HPDE6-E6E7 (cell line): ENCODE measurements at regions not wholly inside any gene's neighbourhood (a gene's known extent, or its start where the extent isn't known, plus 50 kb on each side); places are given as distances from the start of the nearest gene placed in this dataset.
A peak's percentile ranks its signal among the peaks of the same experiment; 100 is the strongest.
"Not testable (repeated sequence)": the region's sequence is repeated elsewhere in the genome, so short reads cannot be mapped to it uniquely, and the experiment has no call there.

Experiments used
- DNase-seq: peaks from one replicate; pipeline ENCODE4 v3.0.0; 2011; ENCODE audit warnings: missing footprints; ENCODE audit errors: extremely low spot score

DNA sequence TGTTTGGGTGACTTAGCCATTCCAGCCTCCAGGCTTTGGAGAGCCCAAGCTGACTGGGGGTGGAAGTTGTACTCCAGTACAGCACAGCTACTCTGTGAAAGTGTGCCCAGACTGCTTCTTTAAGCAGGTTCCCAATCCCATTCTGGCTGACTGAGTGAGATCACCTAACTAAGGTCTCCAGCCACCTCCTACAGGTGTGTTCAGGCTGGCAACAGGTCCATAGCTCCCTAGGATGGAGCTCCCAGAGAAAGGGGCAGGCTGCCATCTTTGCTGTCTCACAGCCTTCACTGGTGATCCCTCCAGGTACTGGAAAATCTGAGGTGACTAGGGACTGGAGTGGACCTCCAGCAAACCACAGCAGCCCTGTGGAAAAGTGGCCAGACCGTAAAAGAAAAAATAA, 445.3 kb upstream of the KCNMB2 start:
- DNase-seq: no peak

DNA sequence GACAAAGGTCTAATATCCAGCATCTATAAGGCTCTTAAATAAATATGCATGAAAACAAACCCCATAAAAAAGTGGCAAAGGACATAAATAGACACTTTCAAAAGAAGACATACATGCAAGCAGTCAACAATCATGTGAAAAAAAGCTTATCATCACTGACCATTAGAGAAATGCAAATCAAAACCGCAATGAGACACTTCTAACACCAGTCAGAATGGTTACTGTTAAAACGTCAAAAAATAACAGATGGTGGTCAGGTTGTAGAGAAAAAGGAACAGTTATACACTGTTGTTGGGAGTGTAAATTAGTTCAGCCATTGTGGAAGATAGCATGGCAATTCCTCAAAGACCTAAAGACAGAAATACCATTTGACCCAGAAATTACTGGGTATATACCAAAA, 440.7 kb upstream of the KCNMB2 start:
- no peak for DNase-seq

DNA sequence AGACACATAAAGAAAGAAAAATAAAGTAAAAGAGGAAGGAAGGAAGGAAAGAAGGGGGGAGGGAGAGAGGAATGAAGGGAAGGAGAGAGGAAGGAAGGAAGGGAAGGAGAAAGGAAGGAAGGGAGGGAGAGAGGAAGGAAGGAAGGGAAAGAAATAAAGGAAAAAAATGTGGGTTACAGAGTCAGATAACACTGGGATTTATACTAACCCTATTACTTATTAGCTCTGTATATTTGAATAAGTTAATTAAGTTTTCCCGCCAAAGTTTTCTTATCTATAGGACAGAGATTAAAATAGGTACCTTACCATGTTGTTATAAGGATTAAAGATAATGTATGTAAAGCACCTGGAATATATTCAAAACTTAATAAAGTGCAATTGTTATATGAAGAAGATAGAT, 439.3 kb upstream of the KCNMB2 start:
- no peak for DNase-seq

DNA sequence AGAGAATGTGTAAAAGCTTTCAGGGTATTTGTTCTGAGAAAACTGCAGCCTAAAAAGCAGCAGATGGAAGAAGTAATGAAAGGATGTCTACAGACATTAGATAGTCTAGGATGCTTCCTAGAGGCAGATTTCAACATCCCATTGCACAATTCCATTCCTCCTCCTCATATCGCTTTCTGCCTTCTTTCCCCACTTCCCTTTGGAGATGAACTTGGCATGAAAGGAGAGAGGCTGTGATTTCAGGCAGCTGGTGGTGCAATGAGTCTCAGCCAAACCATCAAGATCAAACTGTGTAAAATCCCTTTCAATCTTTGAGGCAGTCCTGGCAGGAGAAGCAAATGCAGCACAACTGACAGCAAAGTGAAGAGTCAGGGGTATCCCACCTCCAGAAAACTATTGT, 438.7 kb upstream of the KCNMB2 start:
- DNase-seq: no peak

DNA sequence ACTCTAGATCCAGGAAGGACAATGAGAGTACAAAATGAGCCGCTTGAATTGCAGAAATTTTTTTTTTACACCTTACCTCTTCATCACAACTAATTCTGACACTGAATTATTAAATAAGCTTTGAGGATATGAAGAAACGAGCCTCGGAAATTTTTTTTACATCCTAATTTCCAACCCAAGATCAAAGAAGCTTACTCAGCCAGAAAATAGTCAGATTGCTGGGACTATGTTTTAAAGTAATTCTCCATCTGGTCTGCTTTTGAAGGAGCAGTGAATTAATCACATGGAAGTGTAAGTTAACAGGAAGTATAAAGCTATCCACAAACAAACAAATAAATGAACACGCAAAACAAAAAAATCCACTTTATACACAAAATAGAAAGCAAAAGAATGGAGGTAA, 437.0 kb upstream of the KCNMB2 start:
- DNase-seq: no peak

DNA sequence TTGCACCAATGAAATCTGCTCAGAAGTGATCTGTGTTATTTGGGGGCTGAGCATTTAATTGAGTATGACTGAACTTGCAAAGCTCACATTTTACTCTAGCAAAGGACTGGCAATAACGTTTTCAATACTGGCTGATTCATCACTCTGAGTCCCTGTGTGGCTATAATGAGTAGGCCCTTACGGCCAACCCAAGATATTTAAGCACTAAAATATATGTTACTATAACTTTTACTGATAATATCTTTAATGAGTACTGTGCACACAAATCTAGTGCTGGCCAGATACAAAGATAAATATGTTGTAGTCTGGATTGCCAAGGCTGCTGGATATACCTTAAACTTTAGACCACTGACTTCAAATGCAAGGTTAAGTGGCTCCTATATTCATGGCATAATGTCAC, 436.4 kb upstream of the KCNMB2 start:
- DNase-seq: no peak

DNA sequence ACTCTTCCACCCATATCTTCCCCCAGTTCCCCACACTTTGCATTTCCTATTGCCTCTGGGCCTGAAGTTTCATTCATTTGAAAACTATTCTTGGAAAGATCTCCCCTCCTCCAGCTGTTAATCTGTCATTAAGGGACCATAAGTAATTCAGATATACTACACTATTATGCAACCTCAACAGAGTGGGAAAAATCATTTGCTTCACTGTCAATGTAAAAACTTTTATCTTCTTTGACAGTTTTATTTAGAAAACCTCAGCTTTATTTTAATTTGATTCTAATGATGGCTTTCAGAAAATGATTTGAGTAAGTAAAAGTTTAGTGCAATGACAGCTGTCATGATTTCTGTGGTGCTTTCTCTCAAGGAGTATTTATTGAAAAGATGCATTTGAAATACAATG, 435.3 kb upstream of the KCNMB2 start:
- no peak for DNase-seq

DNA sequence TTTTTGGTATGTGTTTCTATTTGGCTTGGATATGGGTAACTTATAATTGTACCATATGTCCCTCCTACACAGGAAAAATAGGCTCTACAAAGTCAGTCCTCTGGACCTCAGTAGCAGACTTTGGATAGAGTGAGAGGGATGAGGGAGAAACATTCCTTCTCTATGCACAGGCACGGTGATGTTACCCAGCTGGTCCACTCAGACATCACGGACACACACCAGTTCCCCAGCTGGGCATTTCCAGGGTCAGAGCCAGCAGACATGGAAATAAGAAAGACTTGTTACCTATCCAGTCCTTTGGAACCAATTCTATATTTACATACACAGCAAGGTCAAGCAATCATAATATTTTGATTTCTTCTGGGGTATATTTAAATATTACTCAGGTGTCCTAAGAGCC, 433.1 kb upstream of the KCNMB2 start:
- no peak for DNase-seq

DNA sequence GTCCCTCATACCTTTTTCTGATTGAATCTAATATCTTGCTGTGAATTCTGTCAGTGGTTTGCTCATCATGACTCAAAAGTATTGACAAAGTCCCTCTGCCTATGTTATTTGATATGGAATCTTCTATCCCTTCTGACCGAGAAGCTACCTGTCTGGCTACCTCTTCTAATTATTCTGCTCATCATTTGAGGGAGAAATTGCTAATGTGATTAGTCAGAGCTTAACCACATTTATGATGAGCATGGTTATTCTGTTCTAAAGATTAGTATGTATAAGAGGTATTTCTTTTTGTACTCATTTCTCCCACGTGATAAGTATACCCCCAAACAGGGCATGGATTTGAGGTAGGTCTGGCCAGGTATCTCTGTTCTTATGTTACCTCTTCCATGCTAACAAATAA, 428.4 kb upstream of the KCNMB2 start:
- DNase-seq: no peak

DNA sequence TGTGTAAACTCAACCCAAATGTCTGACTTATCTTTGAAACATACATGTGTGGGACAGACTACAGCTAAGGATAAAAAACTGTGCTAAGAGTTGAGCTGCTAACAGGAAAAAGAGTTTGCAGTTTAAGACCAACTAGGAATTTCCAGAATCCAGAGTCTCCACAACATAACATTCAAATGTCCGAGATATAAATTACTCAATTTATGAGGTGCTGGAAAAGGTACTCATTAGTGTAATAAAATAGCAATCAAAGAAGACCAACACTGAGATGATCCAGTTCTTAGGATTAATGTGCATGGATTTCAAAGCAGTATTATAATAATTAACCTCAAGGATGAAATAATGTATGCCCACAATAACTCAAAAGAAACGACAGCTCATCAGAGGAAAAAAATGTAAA, 426.5 kb upstream of the KCNMB2 start:
- no peak for DNase-seq

DNA sequence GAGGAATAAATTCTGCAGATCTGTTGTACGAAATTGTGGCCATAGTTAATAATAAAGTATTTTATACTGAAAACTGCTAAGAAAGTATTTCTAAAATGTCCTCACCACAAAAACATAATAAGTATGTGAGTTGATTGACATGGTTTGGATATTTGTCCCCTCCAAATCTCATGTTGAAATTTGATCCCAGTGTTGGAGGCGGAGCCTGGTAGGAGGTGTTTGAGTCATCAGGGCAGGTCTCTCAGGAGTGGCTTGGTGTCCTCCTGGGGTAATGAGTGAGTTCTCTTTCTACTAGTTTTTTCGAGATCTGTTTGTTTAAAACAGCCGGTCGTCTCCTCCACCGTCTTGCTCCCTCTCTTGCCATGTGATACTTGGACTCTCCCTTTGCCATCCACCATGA, 424.1 kb upstream of the KCNMB2 start:
- DNase-seq: no peak

DNA sequence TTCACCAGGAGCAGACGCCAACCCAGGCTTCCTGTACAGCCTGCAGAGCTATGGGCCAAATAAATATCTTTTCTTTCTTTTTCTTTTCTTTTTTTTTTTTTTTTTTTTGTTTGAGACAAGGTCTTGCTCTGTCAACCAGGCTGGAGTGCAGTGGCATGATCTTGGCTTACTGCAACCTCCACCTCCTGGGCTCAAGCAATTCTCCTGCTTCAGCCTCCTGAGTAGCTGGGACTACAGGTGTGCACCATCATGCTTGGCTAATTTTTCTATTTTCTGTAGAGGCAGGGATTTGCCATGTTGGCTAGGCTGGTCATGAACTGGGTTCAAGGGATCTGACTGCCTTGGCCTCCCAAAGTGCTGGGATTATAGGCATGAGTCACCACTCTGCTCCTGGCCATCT, 423.7 kb upstream of the KCNMB2 start:
- not testable (repeated sequence) for DNase-seq

DNA sequence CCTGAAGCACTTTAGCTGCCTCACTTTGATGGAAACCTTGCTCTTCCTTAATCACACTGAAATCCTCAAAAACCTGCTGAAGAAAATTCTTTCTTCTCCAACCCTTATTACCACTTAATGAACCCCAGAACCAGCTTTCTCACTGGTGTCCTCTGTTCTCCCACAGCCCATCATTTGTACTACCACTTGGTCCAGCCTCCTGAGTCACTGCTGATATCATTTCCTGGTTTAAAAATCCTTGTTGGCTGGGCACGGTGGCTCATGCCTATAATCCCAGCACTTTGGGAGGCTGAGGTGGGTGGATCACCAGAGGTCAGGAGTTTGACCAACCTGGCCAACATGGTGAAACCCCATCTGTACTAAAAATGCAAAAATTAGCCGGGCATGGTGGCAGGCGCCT, 418.6 kb upstream of the KCNMB2 start:
- DNase-seq: no peak

DNA sequence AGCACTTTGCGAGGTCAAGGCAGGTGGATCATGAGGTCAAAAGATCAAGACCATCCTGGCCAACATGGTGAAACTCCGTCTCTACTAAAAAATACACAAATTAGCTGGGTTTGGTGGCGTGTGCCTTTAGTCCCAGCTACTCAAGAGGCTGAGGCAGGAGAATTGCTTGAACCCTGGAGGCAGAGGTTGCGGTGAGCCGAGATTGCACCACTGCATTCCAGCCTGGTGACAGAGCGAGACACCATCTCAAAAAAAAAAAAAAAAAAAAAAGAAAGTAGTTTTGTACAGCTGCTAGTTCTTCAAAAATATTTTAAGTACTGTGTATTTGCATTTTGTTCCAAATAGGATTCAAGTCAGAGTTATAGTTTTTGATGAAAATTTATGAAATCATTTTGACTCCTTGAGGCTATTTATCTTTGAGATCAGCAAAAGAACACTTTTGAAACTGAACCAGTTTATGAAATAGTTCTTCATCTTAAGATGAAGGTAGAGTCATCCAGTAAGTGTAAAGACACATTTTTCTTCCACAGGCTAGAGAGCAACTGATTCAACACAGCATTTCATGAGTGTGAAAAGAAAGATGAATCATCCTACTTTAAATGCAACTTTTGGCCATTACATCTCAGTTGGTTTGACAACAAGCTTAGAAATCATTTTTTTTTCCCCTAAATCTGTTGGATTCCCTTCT, 416.5 kb upstream of the KCNMB2 start:
- DNase-seq: peak; percentile 9

DNA sequence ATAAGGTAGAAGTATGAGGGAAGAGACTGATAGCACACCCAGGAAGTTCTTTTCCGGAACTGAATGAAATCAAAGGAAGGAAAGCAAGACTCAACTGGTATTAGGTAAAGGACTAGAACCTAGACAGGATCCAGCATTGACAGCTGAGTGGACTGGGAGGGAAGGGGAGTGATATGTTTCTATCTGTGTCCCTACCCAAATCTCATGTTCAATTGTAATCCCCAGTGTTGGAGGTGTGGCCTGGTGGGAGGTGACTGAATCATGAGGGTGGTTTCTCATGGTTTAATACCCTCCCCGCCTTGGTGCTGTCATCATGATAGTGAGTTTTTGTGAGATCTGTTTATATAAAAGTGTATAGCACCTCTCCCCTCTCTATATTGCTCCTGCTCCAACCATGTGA, 415.9 kb upstream of the KCNMB2 start:
- DNase-seq: no peak

DNA sequence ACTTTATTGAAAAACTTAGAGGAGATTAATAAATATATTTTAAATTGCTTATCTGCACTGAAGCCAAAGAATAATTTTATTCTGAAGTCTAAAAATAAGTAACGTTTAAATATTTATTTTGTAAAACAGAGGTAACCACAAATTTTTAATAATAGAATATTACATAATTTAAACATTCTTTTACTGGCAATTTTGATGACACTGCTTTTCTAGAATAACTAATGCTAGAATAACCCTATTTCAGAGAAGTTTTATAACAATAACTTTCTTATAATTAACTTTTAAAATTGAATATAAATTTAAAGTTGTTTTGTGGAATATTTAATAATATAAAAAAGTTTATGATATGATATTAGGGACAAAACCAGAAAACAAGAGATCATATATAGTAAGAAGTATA, 409.6 kb upstream of the KCNMB2 start:
- DNase-seq: no peak

DNA sequence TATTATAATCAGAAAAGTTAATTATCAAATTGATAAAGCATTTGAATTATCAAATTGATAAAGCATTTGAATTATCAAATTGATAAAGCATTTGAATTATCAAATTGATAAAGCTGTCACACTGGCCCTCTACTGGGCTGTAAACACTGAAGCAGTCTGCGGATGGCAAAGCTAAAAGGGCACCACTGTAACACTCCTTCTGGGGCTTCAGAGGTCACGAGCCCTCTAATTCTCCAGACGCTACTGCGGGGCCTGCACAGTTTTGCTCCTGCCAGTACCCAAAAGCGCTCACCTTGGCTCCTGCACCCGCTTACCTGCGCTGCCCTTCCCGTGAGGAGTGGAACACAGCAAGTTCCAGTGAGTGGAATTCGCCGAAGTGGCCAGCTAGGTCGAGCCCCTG, 409.0 kb upstream of the KCNMB2 start:
- no peak for DNase-seq

DNA sequence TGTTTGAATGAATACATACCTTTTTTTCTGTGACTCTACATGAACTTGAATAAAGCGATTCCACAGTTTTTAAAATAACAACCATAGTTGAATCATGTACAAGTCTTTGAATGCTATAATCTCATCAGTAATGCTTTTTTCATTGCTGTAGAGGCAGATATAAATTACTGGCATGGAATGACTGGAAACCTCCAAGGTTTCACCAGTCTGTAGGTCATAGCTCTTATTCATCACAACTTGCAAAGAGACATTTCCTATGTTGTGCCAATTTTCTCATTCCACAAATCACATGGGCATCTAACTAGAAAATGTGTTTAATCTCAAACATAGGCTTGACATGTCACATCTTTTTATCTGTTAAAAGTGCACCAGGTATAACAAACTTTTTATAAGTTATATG, 407.1 kb upstream of the KCNMB2 start:
- DNase-seq: no peak

DNA sequence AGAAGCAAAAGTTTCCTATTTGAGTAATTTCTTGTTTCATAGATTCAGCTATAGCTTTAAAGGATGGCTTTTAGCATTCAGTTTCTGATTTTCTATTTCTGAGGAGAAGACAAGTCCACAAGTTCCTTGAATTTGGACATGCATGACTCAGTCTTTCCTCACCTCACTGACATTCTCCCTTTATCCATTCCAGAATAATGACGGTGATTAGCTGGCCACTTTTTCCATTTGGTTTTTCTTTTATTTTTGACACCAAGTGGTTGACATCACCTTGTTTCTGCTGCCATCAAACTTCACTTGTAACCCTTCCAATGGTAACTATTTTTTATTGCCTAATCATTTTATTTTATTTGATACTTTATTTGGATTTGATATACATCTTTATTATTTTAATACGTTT, 404.4 kb upstream of the KCNMB2 start:
- no peak for DNase-seq

DNA sequence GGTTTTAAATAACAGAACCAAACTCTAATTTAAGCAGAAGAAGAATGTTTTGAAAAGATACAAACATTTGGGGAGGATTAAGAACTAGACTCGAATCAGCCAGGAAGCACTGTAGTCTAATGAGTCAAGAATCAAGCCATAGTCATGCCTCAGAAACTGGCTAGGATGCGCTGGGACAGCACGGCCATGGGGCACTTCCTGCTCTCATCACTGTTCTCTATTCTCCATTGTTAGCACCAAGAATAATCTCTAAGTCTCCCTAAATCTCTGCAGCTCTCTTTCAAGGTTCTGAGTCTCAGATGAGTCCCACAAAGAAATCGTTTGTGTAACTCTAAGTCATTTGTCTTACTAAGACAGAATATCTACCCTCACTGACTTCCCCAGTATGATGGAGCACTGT, 399.0 kb upstream of the KCNMB2 start:
- no peak for DNase-seq

DNA sequence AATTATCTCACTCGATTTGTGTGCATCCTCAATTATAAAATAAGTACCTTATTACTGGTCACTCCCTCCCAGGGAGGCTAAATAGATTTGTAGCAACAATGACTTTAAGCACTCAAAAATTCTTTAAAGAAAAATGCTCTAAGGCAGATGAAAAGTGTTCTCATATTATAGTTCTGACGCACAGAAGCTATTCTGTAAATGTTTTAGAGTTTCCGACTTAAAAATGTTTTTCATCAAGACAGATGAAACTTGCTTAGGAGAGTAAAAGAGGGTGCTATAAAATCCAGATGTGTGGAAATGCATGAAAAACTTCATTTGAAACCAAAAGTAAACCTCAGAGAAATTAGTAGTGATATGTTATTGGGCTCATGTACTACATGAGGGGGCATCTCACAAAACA, 398.4 kb upstream of the KCNMB2 start:
- no peak for DNase-seq

DNA sequence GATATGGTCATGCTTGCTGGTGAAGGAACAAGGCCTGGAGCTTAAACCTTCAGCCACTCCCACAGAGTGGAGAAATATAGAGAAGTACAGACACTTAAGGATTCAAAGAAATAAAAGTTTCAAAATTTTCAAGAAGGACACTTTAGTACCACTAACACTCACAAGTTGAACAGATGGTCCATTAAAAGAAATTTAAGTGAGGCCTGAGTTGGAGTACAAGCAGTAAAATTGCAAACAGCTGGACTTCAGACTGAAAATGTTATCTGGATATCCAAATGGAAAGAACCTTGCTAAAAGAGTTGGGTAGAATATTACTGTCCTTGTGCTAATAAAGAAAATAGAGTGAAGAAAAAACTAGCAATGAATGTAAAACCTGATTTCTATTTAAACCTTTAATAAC, 397.1 kb upstream of the KCNMB2 start:
- DNase-seq: no peak

DNA sequence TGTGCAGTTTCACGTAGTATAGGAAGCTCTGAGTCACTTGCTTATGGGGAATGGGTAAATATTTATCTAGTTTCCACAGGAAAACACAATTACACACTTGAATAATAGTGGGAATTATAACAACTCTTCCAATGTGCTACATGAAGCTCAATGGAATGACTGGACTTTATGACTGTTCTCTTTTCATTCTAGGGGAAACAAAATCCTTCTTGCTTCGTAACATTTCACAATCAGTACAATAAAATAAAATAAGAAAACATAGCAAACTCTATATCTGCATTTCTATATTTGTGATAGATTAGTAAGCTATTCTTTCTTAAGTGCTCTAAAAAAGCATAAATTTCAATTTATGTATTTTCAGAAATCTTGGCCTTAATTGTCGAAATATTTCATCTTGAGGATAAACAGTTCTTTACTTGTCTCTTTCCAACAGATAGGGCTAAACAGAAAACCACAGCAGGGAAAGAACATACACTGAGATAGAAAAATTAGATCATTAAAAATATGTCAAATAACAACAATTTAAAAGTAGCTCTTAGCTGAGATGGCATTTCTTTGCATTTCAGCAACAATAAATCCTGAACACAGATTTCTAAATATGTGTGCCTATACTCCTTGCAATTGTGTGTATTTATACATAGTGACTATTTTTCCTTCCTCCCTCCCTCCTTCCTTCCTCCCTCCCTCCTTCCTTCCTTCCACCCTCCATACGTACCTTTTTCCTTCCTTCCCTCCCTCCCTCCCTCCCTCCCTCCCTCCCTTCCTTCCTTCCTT, 395.5 kb upstream of the KCNMB2 start:
- DNase-seq: no peak

DNA sequence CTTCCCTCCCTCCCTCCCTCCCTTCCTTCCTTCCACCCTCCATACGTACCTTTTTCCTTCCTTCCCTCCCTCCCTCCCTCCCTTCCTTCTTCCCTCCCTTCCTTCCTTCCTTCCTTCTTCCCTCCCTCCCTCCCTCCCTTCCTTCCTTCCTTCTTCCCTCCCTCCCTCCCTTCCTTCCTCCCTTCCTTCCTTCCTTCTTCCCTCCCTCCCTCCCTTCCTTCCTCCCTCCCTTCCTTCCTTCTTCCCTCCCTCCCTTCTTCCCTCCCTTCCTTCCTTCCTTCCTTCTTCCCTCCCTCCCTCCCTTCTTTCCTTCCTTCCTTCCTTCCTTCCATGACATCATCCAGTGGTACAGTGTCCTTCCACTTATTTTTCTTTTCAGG, 394.9 kb upstream of the KCNMB2 start:
- not testable (repeated sequence) for DNase-seq
